HG02642 (cell line): ENCODE measurements at regions not wholly inside any gene's neighbourhood (a gene's known extent, or its start where the extent isn't known, plus 50 kb on each side); places are given as distances from the start of the nearest gene placed in this dataset.

Experiments
- ATAC-seq: cut with Tn5 transposase; IDR thresholded peaks from one replicate; pipeline ENCODE4 v1.9.1; 2021; ENCODE audit warnings: mild to moderate bottlenecking; ENCODE audit not compliant: unreplicated experiment, poor library complexity

DNA sequence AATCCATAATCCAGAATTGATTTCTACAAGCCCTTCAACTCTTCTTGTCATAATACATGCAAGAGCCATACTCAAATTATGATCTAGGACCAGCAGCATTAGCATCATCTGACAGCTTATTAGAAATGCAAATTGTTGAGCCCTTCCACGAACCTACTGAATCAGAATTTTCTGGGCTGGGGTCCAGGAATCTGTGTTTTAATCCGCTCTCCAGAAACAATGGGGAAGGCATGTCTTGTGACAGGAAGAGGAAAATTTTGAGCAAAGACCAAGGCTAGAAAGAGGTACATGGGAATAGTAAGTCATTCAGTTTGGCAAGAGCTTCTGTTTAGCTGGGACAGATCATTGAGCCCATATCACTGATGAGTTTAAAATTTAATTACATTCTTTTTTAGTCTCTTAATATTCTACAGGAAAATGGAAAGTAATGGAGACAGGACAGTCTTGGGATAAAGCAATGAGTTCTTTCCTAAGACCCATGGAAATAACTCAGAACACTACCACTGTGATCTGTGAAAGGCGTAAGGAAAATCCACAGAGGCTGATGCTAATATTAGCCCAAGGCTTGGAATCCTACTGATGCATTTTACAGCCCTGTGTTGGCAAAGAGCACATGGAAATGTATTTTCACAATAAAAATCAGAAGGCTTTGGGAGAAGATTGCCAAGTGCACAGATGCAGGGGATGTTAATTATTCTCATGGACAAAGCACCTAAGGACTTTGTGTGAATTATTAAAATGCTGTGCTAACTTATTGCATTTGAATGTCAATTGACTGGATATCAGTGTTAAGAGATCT is 73.7 kb upstream of the STK32A start:
- ATAC-seq = no peak

DNA sequence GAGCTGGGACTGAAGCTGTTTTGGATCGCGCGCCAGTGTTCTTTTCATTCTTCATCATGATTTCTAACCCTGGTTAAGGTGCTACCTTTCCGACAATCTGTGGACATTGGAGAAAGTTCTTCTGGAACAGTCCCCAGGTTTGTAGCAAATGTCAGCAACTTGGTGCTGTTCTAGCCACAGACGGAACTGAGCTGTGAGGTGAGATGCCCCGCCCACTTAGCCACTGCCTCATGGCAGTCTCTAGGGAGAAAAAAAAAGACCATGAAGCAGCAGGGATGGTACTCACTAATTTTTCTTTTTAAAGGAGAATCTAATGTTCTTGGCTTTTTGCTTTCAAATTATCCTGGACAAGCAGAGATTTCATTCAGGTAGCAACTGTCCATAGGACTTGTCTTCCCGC is 72.1 kb upstream of the STK32A start:
- no peak for ATAC-seq

DNA sequence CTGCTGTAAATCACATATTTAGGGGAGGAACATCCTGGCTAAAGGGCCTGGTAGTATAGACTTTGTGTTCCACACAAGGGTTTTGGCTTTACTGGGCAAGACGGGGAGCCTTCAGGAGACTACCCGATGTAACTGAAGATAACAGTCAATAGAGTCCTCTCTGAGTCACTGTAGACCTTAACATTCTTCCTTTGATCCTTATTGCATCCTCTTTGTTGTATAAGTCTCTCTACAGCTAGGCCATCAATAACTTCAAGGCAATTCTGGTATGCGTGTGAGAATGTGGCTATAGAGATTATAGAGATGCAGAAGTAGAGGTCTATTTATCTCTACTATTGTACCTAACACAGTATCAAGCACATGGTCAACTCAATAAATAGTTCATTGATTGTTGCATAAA is 67.3 kb upstream of the STK32A start:
- no peak for ATAC-seq

DNA sequence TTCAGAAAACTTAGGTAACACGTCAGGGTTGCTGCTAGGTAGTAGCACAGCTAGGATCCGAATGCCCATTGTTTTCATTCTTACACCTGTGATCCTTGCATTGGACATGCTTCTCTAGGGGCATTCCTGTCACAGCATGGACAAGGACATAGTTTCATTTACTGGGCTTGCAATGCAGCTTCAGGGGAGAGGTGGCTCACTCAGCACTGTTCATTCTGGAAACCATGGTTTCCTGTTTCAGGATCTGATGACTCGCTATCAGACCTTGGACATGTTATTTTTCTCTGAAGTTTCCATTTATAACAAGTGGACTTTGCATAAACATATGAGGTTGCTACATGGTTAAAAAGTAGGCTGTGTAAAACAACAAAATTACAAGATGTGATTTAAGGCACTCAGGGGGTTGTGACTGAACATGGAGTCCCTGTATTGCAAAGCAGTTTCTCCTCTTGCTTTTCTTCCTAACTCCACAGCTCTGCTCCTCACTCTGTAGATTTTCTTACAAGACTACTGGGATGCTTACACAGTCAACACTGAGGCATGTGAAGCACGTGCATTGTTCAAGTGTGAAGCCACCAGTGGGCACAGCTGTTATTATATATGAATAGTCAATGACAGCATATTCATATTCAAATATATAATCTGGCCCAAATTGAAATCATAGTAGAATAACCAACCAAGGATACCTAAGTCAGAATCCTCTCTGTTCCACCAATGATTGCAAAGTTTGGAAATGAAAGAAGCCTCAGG is 66.1 kb upstream of the STK32A start:
- ATAC-seq = no peak

DNA sequence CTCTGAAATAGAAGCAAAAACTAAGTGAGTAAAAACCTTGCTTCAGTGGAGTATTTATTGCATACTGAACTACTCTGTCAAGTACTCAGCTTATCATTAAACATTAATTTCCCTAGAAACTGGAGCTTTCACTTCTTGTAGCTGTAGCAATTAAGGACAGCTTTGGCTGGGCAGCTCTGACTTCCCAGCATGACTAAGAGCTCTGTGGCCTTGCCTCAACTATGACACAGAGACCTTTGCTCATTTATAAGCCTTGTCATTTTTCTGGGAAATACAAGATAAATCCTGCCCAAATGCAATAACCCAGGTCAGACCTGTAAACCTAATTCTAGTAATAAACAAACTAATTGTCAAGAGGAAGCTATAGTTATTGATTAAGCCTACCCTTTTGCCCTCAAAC is 65.4 kb upstream of the STK32A start:
- ATAC-seq = peak; percentile 49

DNA sequence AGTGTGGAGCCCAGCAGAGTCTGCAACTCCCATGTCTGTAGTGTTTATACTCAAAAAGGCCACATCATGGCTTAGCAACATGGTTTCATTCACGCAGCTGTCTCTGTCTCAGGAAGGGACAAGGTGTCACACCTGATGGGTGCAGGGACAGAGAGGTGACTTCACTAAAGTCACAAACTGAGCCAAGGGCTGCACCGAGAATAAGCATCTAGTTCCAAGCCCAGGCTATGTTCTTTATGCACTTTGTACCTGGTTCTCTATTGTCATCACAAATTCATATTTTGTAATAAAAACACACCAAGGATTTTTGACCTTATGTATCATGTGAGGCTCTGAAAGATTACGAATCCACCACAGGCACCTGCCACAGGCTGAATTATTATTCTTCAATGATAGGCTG is 64.9 kb upstream of the STK32A start:
- ATAC-seq = no peak

DNA sequence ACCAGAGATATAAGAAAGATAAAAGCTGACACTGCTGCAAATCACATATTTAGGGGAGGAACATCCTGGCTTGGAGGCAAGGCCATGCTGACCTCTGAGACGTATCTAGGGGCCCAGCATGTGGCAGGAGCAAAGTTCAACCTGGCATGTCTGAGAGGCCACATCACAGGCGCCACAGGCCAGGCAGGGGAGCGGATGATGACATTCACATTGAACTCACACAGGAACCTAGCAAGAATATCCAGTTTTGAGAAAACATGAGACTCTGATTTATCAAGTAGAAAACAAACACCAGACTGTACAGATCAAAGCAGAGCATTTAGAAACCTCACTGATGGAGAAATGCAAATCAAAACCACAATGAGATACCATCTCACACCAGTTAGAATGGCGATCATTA is 64.2 kb upstream of the STK32A start:
- peak; percentile 83 for ATAC-seq

DNA sequence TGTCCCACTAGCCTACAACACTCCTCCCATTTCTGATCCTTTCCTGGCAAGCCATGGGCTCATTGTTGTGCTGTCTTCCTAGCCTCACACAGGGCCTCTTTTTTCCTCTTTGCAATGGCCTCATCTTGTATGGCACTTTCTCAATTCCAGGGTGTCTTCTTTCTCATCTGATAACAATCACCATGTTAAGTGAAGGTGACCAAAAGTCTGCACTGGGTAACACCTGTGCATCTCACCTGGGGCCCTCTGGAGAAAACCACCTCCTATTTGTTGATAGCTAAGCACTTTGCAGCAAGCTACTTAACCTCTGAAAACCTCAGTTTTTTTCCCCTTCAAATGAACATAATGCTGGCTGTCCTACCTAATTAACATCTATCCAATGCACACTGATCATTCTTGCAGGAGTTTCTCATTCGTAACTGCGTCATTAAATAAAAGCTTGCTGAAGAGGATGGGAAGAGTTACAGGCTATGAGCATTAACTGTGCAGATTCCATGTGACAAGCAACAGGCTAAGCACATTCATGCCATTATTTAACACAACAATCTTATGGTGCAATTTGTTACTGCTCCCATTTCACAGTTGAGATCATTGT is 60.1 kb upstream of the STK32A start:
- no peak for ATAC-seq

DNA sequence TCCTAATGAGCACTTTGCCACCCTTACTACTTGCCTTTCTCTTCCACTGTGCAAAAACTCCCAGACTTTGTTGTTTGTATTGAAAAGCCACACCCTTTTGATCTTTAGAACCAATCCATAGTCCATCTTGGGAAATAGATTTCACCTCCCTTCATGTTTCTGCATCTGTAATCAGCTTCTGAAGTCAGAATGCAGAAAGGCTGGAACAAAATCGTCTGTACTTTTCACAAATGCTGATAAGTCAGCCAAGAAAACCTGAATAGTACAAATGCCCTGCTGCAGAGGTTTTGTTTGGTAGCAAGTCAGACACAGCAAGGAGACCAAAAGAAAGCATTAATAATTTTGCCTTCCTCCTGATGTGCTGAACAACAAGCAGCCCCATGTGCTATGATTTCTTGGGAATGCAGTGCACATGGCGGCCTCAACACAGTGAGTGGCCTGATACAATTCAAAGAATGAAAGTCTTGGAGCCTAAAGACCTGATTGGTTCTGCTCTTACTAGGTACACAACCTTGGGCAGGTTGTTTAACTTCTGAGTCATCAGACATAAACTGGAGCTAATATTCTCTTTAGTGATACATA is 59.2 kb upstream of the STK32A start:
- ATAC-seq = no peak

DNA sequence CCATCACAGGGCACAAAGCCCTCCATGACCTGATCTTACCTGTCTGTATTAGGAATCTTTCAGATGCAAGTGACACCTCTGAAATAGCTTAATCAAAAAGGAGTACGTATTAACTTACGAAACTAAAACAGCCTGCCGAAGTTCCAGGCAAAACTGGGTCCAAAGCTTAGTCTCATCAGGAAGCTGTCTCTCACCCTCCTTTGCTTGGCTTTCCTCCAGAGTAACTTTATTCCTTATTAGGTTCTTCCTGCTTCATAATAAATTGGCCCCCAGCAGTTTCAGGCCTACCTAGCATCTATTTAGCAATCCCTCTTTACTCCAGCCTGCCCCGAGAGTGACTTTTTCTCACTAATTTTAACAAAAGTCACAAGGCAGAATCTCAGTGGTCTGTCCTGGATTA is 58.4 kb upstream of the STK32A start:
- no peak for ATAC-seq

DNA sequence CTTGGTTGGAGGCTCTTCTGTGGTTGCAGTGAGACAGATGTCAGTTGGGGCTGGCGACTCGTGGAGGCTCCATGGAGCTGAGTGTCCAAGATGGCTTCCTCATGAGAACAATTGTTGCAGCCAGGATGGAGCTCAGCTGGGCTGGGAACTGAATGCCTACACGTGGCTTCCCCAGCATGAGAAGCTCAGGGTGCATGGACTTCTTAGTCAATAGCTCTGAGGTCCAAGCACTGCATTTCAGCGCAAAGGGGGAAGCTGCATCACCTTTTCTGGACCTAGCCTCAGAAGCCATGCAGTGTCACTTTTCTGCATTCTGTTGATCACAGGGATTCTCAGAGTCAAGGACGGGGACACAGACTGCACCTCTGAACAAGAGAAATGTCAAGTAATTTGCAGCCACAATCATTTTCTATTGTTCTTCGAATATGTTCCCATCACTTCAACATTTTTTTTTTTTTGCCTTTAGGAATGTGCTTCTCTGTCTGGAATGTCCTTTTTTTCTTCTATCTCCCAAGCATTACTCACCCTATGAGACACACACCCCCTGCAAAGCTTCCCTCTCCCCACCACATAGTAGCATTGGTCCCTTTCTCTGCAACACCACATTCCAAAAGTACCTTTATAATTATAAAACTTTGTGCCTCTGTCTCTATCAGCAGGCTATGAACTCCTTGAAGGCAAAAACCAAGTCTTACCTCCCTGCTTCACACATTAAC is 57.5 kb upstream of the STK32A start:
- ATAC-seq = no peak

DNA sequence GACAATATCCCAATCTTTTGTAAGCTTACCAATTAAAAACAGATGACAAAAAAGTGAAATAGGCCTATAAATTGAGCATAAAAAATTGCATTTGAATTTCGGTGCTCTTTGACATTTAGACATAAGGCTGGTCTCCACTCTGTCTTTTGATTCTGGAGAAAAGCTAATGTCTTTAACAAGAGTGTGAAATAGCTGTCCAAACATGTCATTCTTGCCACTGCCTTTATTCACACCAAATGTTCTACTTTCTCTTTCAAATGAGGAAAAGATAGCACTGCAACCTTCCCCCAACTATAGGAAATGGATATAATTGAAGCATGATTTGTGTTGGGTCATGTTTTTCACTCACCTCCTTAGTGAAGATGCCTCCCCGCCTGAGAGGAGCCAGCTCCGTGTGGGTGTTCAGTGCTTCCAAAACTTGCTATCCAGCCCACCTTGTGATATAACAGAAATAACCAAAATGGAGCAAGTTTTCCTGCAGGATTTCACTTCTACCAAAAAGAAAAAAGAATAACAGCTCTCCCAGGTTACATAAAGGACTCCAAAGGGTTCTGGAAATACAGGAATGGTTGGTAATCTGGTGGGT is 55.2 kb upstream of the STK32A start:
- no peak for ATAC-seq

DNA sequence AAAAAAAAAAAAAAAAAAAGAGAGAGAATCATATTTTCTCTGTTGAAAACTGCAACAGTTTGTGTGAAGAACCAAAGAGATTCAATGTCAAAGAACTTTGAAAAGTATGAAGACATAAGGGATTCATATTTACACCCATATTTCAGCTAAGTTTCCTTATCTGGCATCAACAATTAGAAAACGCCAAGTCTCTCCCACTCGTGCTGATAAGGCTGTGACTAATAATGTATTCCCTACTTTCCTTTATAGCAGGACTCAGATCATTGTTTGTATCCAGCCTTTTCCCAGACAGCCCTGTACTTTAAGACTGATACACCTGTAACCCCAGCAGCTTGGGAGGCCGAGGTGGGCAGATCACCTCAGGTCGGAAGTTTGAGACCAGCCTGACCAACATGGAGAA is 54.1 kb upstream of the STK32A start:
- ATAC-seq = no peak
